ENCODE measurements at regions not wholly inside any gene's neighbourhood (a gene's known extent, or its start where the extent isn't known, plus 50 kb on each side); places are given as distances from the start of the nearest gene placed in this dataset.

- no peak for TF ChIP-seq CTCF (IDR thresholded peaks at IDR 0.05; ENCODE audit: borderline replicate concordance, extremely low read depth, low read length, poor library complexity, severe bottlenecking)
- TF ChIP-seq EZH2 (IDR thresholded peaks at IDR 0.05; ENCODE audit: borderline replicate concordance, low read depth, low read length, severe bottlenecking): no peak
These were observed 90.9 kb upstream of the NCOR2 start for GRCh38 chr12:124658302-124658701.
